HUDEP-2 (cell line): ENCODE measurements at regions not wholly inside any gene's neighbourhood (a gene's known extent, or its start where the extent isn't known, plus 50 kb on each side); places are given as distances from the start of the nearest gene placed in this dataset.

Source experiments
- DNase-seq, 76 experiments: peaks; one replicate each; lab custom pipeline; 2025; ENCODE audit not compliant: unreplicated experiment in 76 of 76; lab: John Stamatoyannopoulos, UW

GRCh38 chr3:109210501-109210900 is 74.0 kb downstream of the C3orf85 start:
- DNase-seq: no peak

GRCh38 chr3:109211941-109212340 is 75.4 kb downstream of the C3orf85 start:
- DNase-seq: no peak

- no peak for DNase-seq
Observed at GRCh38 chr3:109213321-109213720, 76.8 kb downstream of the C3orf85 start.

- peak in 24 of 76 experiments; percentile 0 to 42 (median 6) for DNase-seq
Observed at GRCh38 chr3:109224333-109224732, 87.8 kb downstream of the C3orf85 start.

DNA sequence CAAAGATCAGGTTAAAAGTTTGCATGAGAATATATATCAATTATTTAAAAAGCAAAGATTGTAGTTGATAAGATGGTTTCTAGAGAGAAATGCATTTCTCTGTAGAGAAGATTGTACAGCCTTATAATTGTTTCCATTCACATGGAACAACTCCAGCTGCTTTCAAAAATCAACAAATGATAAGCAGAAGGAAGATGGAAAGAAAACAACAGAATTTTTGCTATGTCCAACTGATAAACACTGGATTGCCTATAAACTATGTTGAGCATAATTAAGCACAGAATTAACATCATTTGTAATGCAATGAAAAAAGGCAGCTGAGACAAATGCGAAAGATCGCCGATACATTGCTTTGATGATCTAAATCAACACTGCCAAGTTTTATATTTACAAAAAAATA is 89.0 kb downstream of the C3orf85 start:
- no peak for DNase-seq

DNA sequence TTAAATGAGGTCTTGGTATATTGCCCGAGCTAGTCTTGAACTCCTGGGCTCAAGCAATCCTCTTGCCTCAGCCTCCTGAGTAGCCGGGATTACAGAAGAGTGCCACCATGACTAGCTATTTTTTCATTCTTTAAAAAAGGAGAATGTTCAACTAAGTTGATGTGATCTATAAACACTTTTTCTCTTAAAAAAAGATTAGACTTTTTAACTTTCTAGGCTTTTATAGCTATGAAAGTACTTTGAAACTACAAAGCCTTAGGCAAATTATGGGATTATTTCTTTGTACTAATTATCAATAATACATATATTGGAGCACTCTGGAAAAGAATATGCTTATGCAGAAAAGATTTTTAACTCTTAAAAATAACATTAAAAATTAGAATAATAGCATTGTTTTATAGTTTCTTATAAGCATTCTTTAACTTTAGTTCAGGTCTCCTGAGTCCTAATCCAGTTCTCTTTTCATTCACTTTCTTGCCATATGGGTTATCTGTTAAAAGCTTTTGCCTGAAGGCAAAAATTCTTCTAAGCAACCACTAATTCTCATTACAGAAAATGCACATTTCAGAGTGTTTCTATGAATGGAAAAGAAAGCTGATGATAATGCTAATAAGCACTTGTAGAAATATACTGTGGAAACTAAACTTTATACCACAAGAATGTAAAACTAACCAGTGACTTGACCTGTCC is 87.8 kb downstream of the DPPA2 start:
- DNase-seq: no peak

DNA sequence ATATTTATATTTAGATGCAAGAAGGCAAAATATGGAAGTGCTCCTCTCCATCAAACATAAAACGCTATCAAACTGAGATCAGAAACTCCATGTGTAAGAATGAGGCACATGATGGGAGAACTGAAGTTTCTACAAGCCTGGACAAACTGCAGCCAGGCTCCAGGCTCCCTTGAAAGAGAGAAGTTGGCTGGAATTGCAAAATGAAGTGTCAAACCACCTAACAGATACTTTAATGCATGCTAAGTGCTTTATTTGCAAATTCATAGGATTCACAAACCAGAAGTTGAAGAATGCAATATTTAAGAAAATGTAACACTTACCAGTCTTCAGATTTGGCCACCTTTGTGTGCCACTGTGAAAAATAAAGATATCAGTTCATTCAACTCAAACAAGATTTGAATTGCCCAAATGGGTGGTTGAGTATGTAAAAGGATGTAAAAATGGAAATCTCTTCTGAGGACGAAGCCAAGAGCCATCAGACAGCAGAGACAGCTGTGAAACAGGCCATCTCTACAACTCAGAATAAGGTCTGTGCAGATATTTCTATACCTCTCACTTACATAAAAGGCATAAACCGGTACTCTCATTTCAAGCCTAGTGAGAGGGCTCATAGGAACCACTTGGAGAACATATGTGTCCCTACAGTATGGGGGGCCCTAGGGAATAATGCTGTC is 87.0 kb downstream of the DPPA2 start:
- DNase-seq: no peak

GRCh38 chr3:109234300-109234699 is 82.0 kb downstream of the DPPA2 start:
- DNase-seq: no peak

DNA sequence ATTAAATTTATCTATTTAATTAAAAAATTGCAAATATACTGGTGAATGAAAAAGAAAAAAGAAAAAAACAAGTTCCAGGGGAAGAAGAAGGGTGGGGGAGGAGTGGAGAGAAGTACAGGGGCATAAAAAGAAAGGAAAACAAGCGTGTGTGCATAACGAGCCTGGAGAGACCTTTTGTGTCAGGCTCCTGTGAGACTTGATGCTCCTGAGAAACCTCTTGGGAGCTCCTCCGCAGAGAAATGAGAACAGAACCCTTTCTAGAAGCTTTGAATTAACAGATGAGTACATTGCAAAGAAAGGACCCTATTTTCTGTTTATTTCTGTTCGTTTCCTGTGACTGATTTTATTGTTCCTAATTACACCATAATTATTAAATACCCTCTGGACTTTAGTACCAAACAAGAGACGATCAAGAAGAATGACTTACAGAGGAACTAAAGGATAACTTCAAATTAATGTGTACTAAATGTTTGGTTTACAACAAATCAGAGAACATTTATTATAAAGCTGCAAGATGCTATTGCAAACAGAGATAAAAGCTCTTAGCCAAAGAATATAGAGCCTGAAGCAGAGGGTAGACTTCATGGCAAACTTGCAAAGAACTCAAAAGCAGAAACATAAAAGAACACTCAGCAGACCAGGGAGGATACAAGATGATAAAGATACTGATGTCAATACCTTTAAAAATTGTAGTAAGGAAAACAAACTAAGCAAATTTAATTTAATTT is 74.7 kb downstream of the DPPA2 start:
- DNase-seq: no peak

DNA sequence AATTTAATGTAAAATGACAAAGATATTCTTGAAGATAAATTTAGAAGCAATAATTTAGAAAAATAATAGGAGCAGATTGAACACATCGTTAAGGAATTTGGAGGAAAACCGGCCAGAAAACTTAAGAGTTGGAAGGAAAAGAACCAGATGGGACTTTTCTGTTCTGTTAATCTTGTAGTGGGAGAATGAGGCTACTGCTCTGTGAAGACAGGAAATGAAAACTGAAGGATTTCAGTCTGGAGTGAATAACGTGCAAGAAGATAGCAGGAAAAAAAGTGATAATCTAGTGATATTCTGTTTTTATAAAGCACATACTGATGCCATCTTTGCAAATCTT is 74.2 kb downstream of the DPPA2 start:
- DNase-seq: no peak
